HG03095 (cell line): ENCODE measurements at regions not wholly inside any gene's neighbourhood (a gene's known extent, or its start where the extent isn't known, plus 50 kb on each side); places are given as distances from the start of the nearest gene placed in this dataset.
"Not testable (repeated sequence)": the region's sequence is repeated elsewhere in the genome, so short reads cannot be mapped to it uniquely, and the experiment has no call there.

Experiments
- ATAC-seq: cut with Tn5 transposase; IDR thresholded peaks from one replicate; pipeline ENCODE4 v1.9.1; 2021; ENCODE audit warnings: moderate library complexity; ENCODE audit not compliant: unreplicated experiment

- ATAC-seq = no peak
Observed at GRCh38 chr13:86840250-86841191, 830.6 kb upstream of the SLITRK5 start.

- ATAC-seq = no peak
Observed at GRCh38 chr13:86841264-86841663, 829.9 kb upstream of the SLITRK5 start.

- ATAC-seq = no peak
Observed at GRCh38 chr13:86846501-86846900, 824.7 kb upstream of the SLITRK5 start.

- ATAC-seq = no peak
Observed at GRCh38 chr13:86848716-86849115, 822.5 kb upstream of the SLITRK5 start.

GRCh38 chr13:86856991-86857390 is 814.2 kb upstream of the SLITRK5 start:
- ATAC-seq = no peak

GRCh38 chr13:86858216-86858615 is 813.0 kb upstream of the SLITRK5 start:
- no peak for ATAC-seq

- ATAC-seq = no peak
Observed at GRCh38 chr13:86862137-86862536, 809.0 kb upstream of the SLITRK5 start.

GRCh38 chr13:86864376-86864775 is 806.8 kb upstream of the SLITRK5 start:
- ATAC-seq = no peak

- ATAC-seq = no peak
Observed at GRCh38 chr13:86870444-86870843, 800.7 kb upstream of the SLITRK5 start.

- ATAC-seq = no peak
Observed at GRCh38 chr13:86877441-86877840, 793.7 kb upstream of the SLITRK5 start.

GRCh38 chr13:86878781-86879180 is 792.4 kb upstream of the SLITRK5 start:
- no peak for ATAC-seq

GRCh38 chr13:86881390-86881789 is 789.8 kb upstream of the SLITRK5 start:
- ATAC-seq = no peak

- ATAC-seq = no peak
Observed at GRCh38 chr13:86882107-86882506, 789.1 kb upstream of the SLITRK5 start.

- no peak for ATAC-seq
Observed at GRCh38 chr13:86882835-86883234, 788.3 kb upstream of the SLITRK5 start.

- no peak for ATAC-seq
Observed at GRCh38 chr13:86892330-86892729, 778.8 kb upstream of the SLITRK5 start.

GRCh38 chr13:86900906-86901305 is 770.3 kb upstream of the SLITRK5 start:
- ATAC-seq = no peak

- ATAC-seq = no peak
Observed at GRCh38 chr13:86906127-86906874, 764.9 kb upstream of the SLITRK5 start.

- ATAC-seq = no peak
Observed at GRCh38 chr13:86907156-86907555, 764.0 kb upstream of the SLITRK5 start.

- ATAC-seq = no peak
Observed at GRCh38 chr13:86909318-86909717, 761.9 kb upstream of the SLITRK5 start.

GRCh38 chr13:86914757-86915156 is 756.4 kb upstream of the SLITRK5 start:
- ATAC-seq = no peak

GRCh38 chr13:86917438-86917837 is 753.7 kb upstream of the SLITRK5 start:
- not testable (repeated sequence) for ATAC-seq

GRCh38 chr13:86918682-86919081 is 752.5 kb upstream of the SLITRK5 start:
- ATAC-seq = no peak
